Liver (tissue), 7 donors: ENCODE measurements at regions not wholly inside any gene's neighbourhood (a gene's known extent, or its start where the extent isn't known, plus 50 kb on each side); places are given as distances from the start of the nearest gene placed in this dataset.

Experiments used
- DNase-seq: peaks from one replicate; pipeline ENCODE4 v3.0.0-alpha.2; 2017; ENCODE audit warnings: low spot score
- H3K27ac ChIP-seq, 2 donors: one replicate each; pipeline ENCODE4 v1.7.0; 2013; ENCODE audit warnings: inconsistent platforms in 2 of 2, low read length in 2 of 2, control low read depth in 1 of 2, low read depth in 1 of 2, mild to moderate bottlenecking in 1 of 2
- H3K27me3 ChIP-seq, 4 donors: one replicate each; pipeline versions ENCODE4 v1.6.1 to v1.7.0; 2013; ENCODE audit warnings: low read length in 3 of 4, inconsistent platforms in 1 of 4, mild to moderate bottlenecking in 1 of 4, moderate library complexity in 1 of 4; ENCODE audit not compliant: control insufficient read depth in 4 of 4, insufficient read depth in 4 of 4
- H3K36me3 ChIP-seq, 4 donors: one replicate each; pipeline versions ENCODE4 v1.6.1 to v1.7.0; 2013; ENCODE audit warnings: low read length in 3 of 4, mild to moderate bottlenecking in 3 of 4, low read depth in 1 of 4, moderate library complexity in 1 of 4; ENCODE audit not compliant: control insufficient read depth in 4 of 4, insufficient read depth in 3 of 4
- H3K4me1 ChIP-seq, 4 donors: one replicate each; pipeline versions ENCODE4 v1.6.1 to v1.7.0; 2013; ENCODE audit warnings: low read length in 3 of 4, mild to moderate bottlenecking in 3 of 4, moderate library complexity in 1 of 4; ENCODE audit not compliant: control insufficient read depth in 4 of 4, insufficient read depth in 4 of 4
- H3K4me3 ChIP-seq, 3 donors: one replicate each; pipeline versions ENCODE4 v1.6.1 to v1.7.0; 2013; ENCODE audit warnings: low read length in 3 of 3, control low read depth in 1 of 3, low read depth in 1 of 3, mild to moderate bottlenecking in 1 of 3
- H3K9ac ChIP-seq, 2 donors: one replicate each; pipeline ENCODE4 v1.7.0; 2013; ENCODE audit warnings: low read length in 2 of 2, mild to moderate bottlenecking in 2 of 2, moderate library complexity in 2 of 2, control low read depth in 1 of 2, low read depth in 1 of 2
- H3K9me3 ChIP-seq, 4 donors: one replicate each; pipeline versions ENCODE4 v1.6.1 to v1.7.0; 2013; ENCODE audit warnings: low read length in 3 of 4; ENCODE audit not compliant: control insufficient read depth in 4 of 4
- EGR1 ChIP-seq, 2 donors: IDR thresholded peaks; 2 replicates each; pipeline ENCODE4 v1.6.1; 2016 to 2018; ENCODE audit warnings: antibody characterized with exemption in 2 of 2, low read depth in 2 of 2
- FOXA1 ChIP-seq: IDR thresholded peaks from 2 replicates; pipeline ENCODE4 v1.6.1; 2016; ENCODE audit warnings: antibody characterized with exemption
- FOXA2 ChIP-seq: IDR thresholded peaks from 2 replicates; pipeline ENCODE4 v1.6.1; 2016; ENCODE audit warnings: antibody characterized with exemption
- GABPA ChIP-seq, 2 donors: IDR thresholded peaks in 1 of 2; conservative IDR thresholded peaks in 1 of 2; 2 replicates each; pipeline ENCODE4 v1.6.1; 2016; ENCODE audit warnings: antibody characterized with exemption in 2 of 2, mild to moderate bottlenecking in 1 of 2, moderate library complexity in 1 of 2
- HNF4A ChIP-seq, 2 donors: conservative IDR thresholded peaks; 2 replicates each; pipeline ENCODE4 v1.6.1; 2016; ENCODE audit warnings: antibody characterized with exemption in 2 of 2, mild to moderate bottlenecking in 2 of 2
- HNF4G ChIP-seq: IDR thresholded peaks from 2 replicates; pipeline ENCODE4 v1.6.1; 2016; ENCODE audit warnings: antibody characterized with exemption
- JUND ChIP-seq, 2 donors: IDR thresholded peaks; 2 replicates each; pipeline ENCODE4 v1.6.1; 2016; ENCODE audit warnings: antibody characterized with exemption in 2 of 2
- MAX ChIP-seq: IDR thresholded peaks from 2 replicates; pipeline ENCODE4 v1.6.1; 2016; ENCODE audit warnings: antibody characterized with exemption
- NR2F2 ChIP-seq: IDR thresholded peaks from 2 replicates; pipeline ENCODE4 v1.6.1; 2016; ENCODE audit warnings: antibody characterized with exemption
- RAD21 ChIP-seq, 2 donors: IDR thresholded peaks; 2 replicates each; pipeline ENCODE4 v1.6.1; 2016; ENCODE audit warnings: antibody characterized with exemption in 2 of 2, mild to moderate bottlenecking in 2 of 2
- RXRA ChIP-seq, 2 donors: IDR thresholded peaks; 2 replicates each; pipeline ENCODE4 v1.6.1; 2017 to 2018; ENCODE audit warnings: antibody characterized with exemption in 2 of 2, mild to moderate bottlenecking in 1 of 2
- SP1 ChIP-seq: IDR thresholded peaks from 2 replicates; pipeline ENCODE4 v1.6.1; 2018; ENCODE audit warnings: antibody characterized with exemption, mild to moderate bottlenecking
- TAF1 ChIP-seq: conservative IDR thresholded peaks from 2 replicates; pipeline ENCODE4 v1.6.1; 2016; ENCODE audit warnings: antibody characterized with exemption, mild to moderate bottlenecking
- YY1 ChIP-seq: IDR thresholded peaks from 2 replicates; pipeline ENCODE4 v1.6.1; 2016; ENCODE audit warnings: antibody characterized with exemption, mild to moderate bottlenecking
- WGBS: extraction: QIAGEN DNeasy Blood & Tissue Kit; methylation state at CpG from one replicate; pipeline ENCODE4 v1.1.7; 2013; 5-methylcytosine and 5-hydroxymethylcytosine counted together
- TF ChIP-seq, protein P1 (sequence below): IDR thresholded peaks from 2 replicates; pipeline ENCODE4 v1.6.1; 2016; ENCODE audit warnings: antibody characterized with exemption
- TF ChIP-seq, protein P2 (sequence below): IDR thresholded peaks from 2 replicates; pipeline ENCODE4 v1.6.1; 2016; ENCODE audit warnings: antibody characterized with exemption, mild to moderate bottlenecking
- TF ChIP-seq, protein P3 (sequence below): IDR thresholded peaks from 2 replicates; pipeline ENCODE4 v1.6.1; 2016; ENCODE audit warnings: antibody characterized with exemption
- donor health status: healthy.
- donor health status: healthy.
- donor health status: healthy.
- donor health status: healthy.

DNA sequence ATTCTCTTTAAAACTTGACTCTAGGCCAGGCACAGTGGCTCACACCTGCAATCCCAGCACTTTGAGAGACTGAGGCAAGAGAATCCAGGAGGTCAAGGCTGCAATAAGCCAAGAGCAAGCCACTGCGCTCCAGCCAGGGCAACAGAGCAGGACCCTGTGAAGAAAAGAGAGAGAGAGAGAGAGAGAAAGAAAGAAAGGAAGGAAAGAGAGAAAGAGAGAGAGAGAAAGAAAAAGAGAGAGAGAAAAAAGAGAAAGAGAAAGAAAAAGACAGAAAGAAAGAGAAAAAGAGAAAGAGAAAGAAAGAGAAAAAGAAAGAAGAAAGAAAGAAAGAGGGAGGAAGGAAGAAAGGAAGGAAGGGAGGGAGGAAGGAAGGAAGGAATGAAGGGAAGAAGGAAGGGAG lies 76.7 kb downstream of the RIN2 start:
- no peaks in the 10 kb centered on the region for H3K9me3 ChIP-seq
- H3K27ac ChIP-seq: no peak overlapping the region
- no peaks in the 10 kb centered on the region for H3K36me3 ChIP-seq
- H3K9ac ChIP-seq: no peak overlapping the region
- H3K27me3 ChIP-seq: no peaks in the 10 kb centered on the region
- TF ChIP-seq EGR1 (IDR thresholded peaks at IDR 0.05; ENCODE audit: low read depth in 2 of 2) (no peak), RXRA (IDR thresholded peaks at IDR 0.05) (no peak), SP1 (no peak), YY1 (no peak), FOXA1 (no peak), NR2F2 (no peak), HNF4G (no peak), HNF4A (conservative IDR thresholded peaks at IDR 0.05) (no peak), GABPA (IDR thresholded peaks at IDR 0.05 in 1 of 2, conservative IDR thresholded peaks at IDR 0.05 in 1 of 2) (no peak), FOXA2 (no peak), JUND (IDR thresholded peaks at IDR 0.05) (no peak)
- TF ChIP-seq, protein P1, sequence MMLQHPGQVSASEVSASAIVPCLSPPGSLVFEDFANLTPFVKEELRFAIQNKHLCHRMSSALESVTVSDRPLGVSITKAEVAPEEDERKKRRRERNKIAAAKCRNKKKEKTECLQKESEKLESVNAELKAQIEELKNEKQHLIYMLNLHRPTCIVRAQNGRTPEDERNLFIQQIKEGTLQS: no peak
- TF ChIP-seq, protein P2, sequence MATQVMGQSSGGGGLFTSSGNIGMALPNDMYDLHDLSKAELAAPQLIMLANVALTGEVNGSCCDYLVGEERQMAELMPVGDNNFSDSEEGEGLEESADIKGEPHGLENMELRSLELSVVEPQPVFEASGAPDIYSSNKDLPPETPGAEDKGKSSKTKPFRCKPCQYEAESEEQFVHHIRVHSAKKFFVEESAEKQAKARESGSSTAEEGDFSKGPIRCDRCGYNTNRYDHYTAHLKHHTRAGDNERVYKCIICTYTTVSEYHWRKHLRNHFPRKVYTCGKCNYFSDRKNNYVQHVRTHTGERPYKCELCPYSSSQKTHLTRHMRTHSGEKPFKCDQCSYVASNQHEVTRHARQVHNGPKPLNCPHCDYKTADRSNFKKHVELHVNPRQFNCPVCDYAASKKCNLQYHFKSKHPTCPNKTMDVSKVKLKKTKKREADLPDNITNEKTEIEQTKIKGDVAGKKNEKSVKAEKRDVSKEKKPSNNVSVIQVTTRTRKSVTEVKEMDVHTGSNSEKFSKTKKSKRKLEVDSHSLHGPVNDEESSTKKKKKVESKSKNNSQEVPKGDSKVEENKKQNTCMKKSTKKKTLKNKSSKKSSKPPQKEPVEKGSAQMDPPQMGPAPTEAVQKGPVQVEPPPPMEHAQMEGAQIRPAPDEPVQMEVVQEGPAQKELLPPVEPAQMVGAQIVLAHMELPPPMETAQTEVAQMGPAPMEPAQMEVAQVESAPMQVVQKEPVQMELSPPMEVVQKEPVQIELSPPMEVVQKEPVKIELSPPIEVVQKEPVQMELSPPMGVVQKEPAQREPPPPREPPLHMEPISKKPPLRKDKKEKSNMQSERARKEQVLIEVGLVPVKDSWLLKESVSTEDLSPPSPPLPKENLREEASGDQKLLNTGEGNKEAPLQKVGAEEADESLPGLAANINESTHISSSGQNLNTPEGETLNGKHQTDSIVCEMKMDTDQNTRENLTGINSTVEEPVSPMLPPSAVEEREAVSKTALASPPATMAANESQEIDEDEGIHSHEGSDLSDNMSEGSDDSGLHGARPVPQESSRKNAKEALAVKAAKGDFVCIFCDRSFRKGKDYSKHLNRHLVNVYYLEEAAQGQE: no peak
- 98% methylated on average over 1 of the region's 1 CpG for WGBS
- DNase-seq: no peak
- H3K4me3 ChIP-seq: no peak overlapping the region
- no peaks in the 10 kb centered on the region for H3K4me1 ChIP-seq

GRCh38 chr20:19835533-19836222 lies 77.6 kb downstream of the RIN2 start:
- Histone ChIP-seq H3K4me1 (no peaks in the 10 kb centered on the region), H3K9me3 (no peaks in the 10 kb centered on the region), H3K9ac (no peak overlapping the region), H3K36me3 (no peaks in the 10 kb centered on the region), H3K27ac (no peak overlapping the region), H3K4me3 (no peak overlapping the region), H3K27me3 (no peaks in the 10 kb centered on the region)
- no peak for DNase-seq
- TF ChIP-seq FOXA2 (no peak), SP1 (peak; percentile 17), MAX (no peak), RAD21 (IDR thresholded peaks at IDR 0.05) (peak in 1 of 2 donors; percentile 12), JUND (IDR thresholded peaks at IDR 0.05) (no peak), NR2F2 (peak; percentile 33), FOXA1 (no peak), GABPA (IDR thresholded peaks at IDR 0.05 in 1 of 2, conservative IDR thresholded peaks at IDR 0.05 in 1 of 2) (no peak)
- WGBS: 82% methylated on average over 9 of the region's 9 CpGs

GRCh38 chr20:19838468-19838867 lies 80.4 kb downstream of the RIN2 start:
- no peak overlapping the region for H3K27ac ChIP-seq
- no peak for TF ChIP-seq YY1
- TF ChIP-seq, protein P3, sequence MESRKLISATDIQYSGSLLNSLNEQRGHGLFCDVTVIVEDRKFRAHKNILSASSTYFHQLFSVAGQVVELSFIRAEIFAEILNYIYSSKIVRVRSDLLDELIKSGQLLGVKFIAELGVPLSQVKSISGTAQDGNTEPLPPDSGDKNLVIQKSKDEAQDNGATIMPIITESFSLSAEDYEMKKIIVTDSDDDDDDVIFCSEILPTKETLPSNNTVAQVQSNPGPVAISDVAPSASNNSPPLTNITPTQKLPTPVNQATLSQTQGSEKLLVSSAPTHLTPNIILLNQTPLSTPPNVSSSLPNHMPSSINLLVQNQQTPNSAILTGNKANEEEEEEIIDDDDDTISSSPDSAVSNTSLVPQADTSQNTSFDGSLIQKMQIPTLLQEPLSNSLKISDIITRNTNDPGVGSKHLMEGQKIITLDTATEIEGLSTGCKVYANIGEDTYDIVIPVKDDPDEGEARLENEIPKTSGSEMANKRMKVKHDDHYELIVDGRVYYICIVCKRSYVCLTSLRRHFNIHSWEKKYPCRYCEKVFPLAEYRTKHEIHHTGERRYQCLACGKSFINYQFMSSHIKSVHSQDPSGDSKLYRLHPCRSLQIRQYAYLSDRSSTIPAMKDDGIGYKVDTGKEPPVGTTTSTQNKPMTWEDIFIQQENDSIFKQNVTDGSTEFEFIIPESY: no peak
- TF ChIP-seq RXRA (IDR thresholded peaks at IDR 0.05): no peak
- no peak for TF ChIP-seq EGR1 (IDR thresholded peaks at IDR 0.05; ENCODE audit: low read depth in 2 of 2)
- TF ChIP-seq HNF4G: no peak
- no peak for TF ChIP-seq TAF1
- TF ChIP-seq RAD21 (IDR thresholded peaks at IDR 0.05): no peak
- TF ChIP-seq, protein P2: no peak
- no peak for TF ChIP-seq JUND (IDR thresholded peaks at IDR 0.05)

More at GRCh38 chr20:19838468-19838867, 80.4 kb downstream of the RIN2 start:
- no peak for DNase-seq
- Histone ChIP-seq H3K27me3 (no peaks in the 10 kb centered on the region), H3K4me3 (no peak overlapping the region), H3K9me3 (no peaks in the 10 kb centered on the region), H3K4me1 (no peaks in the 10 kb centered on the region), H3K36me3 (no peaks in the 10 kb centered on the region), H3K9ac (no peak overlapping the region)
- WGBS: 77% methylated on average over 5 of the region's 5 CpGs
